ENCODE measurements at regions not wholly inside any gene's neighbourhood (a gene's known extent, or its start where the extent isn't known, plus 50 kb on each side); places are given as distances from the start of the nearest gene placed in this dataset.
"Not testable (repeated sequence)": the region's sequence is repeated elsewhere in the genome, so short reads cannot be mapped to it uniquely, and the experiment has no call there.

- CTCF ChIA-PET (ENCODE audit: low intra/inter-chr PET ratio); intact Hi-C loops (cut with micrococcal nuclease); ATAC-seq; H3K27ac ChIP-seq (ENCODE audit: extremely low read depth, low read depth, low read length); POLR2A ChIA-PET; H3K9me1 ChIP-seq (ENCODE audit: control insufficient read depth, insufficient read depth, low read length); H2AFZ ChIP-seq (ENCODE audit: low read depth, low read length); in situ Hi-C loops (cut with MboI); H3K4me1 ChIP-seq (replicated peaks in 1 of 2; ENCODE audit: control insufficient read depth in 2 of 2, insufficient read depth in 2 of 2, low read length in 2 of 2); H3K4me2 ChIP-seq (ENCODE audit: insufficient read depth, low read length); FAIRE-seq; H3K9me3 ChIP-seq (replicated peaks; ENCODE audit: control insufficient read depth, insufficient read depth, low read depth, low read length); H3K27me3 ChIP-seq (ENCODE audit: control insufficient read depth in 2 of 2, insufficient read depth in 2 of 2, low read length in 2 of 2); H3K4me3 ChIP-seq; DNase-seq (ENCODE audit: extremely low read depth in 1 of 4, low spot score in 3 of 4); H3K36me3 ChIP-seq (ENCODE audit: control insufficient read depth, insufficient read depth, low read length); H3K79me2 ChIP-seq (ENCODE audit: control insufficient read depth, insufficient read depth, low read length); H4K20me1 ChIP-seq (replicated peaks; ENCODE audit: control insufficient read depth, insufficient read depth, low read length); BruUV-seq (replicated peaks); H3K9ac ChIP-seq (ENCODE audit: insufficient read depth in 1 of 2, low read depth in 2 of 2, low read length in 2 of 2): not testable (repeated sequence)
- 1% methylated on average over 6 of the region's 7 CpGs for WGBS (ENCODE audit: insufficient coverage, low coverage, missing lambda C conversion rate)
These were observed 451.4 kb downstream of the SHISA9 start for GRCh38 chr16:13352796-13353195.

- H3K4me2 ChIP-seq (ENCODE audit: insufficient read depth, low read length); H3K27me3 ChIP-seq (ENCODE audit: control insufficient read depth in 2 of 2, insufficient read depth in 2 of 2, low read length in 2 of 2); H4K20me1 ChIP-seq (replicated peaks; ENCODE audit: control insufficient read depth, insufficient read depth, low read length); H3K36me3 ChIP-seq (ENCODE audit: control insufficient read depth, insufficient read depth, low read length); H3K9ac ChIP-seq (ENCODE audit: insufficient read depth in 1 of 2, low read depth in 2 of 2, low read length in 2 of 2); H3K9me3 ChIP-seq (replicated peaks; ENCODE audit: control insufficient read depth, insufficient read depth, low read depth, low read length); CTCF ChIA-PET (ENCODE audit: low intra/inter-chr PET ratio); ATAC-seq; FAIRE-seq; BruUV-seq (replicated peaks); H3K4me3 ChIP-seq; H3K79me2 ChIP-seq (ENCODE audit: control insufficient read depth, insufficient read depth, low read length); POLR2A ChIA-PET; DNase-seq (ENCODE audit: extremely low read depth in 1 of 4, low spot score in 3 of 4); intact Hi-C loops (cut with micrococcal nuclease); H2AFZ ChIP-seq (ENCODE audit: low read depth, low read length); in situ Hi-C loops (cut with MboI); H3K4me1 ChIP-seq (replicated peaks in 1 of 2; ENCODE audit: control insufficient read depth in 2 of 2, insufficient read depth in 2 of 2, low read length in 2 of 2); H3K9me1 ChIP-seq (ENCODE audit: control insufficient read depth, insufficient read depth, low read length); H3K27ac ChIP-seq (ENCODE audit: extremely low read depth, low read depth, low read length): not testable (repeated sequence)
- WGBS (ENCODE audit: insufficient coverage, low coverage, missing lambda C conversion rate) = 0% methylated on average over 4 of the region's 4 CpGs
These were observed 456.4 kb downstream of the SHISA9 start for GRCh38 chr16:13357842-13358241.
